Astrocyte (in vitro differentiated cells and primary cell): ENCODE measurements at regions not wholly inside any gene's neighbourhood (a gene's known extent, or its start where the extent isn't known, plus 50 kb on each side); places are given as distances from the start of the nearest gene placed in this dataset.
A peak's percentile ranks its signal among the peaks of the same experiment; 100 is the strongest.

Experiments
- DNase-seq: peaks from one replicate; pipeline ENCODE4 v3.0.0-alpha.2; 2010; ENCODE audit warnings: low read depth
- FAIRE-seq: peaks from 2 replicates; lab custom pipeline; 2011; peaks lifted over from hg19 to GRCh38; lab: Jason Lieb, UNC
- H2AFZ ChIP-seq: 2 replicates; pipeline ENCODE4 v1.6.0; 2012; ENCODE audit warnings: low read depth, low read length, inconsistent platforms
- H3K27ac ChIP-seq: 2 replicates; pipeline ENCODE4 v1.5.1; 2011; ENCODE audit warnings: low read depth, low read length, inconsistent platforms
- H3K27me3 ChIP-seq: 2 replicates; pipeline ENCODE4 v1.6.0; 2011; ENCODE audit warnings: low read length, inconsistent platforms; ENCODE audit not compliant: insufficient read depth
- H3K36me3 ChIP-seq: 2 replicates; pipeline ENCODE4 v1.5.1; 2011; ENCODE audit warnings: low read length, inconsistent platforms; ENCODE audit not compliant: insufficient read depth
- H3K4me1 ChIP-seq: 2 replicates; pipeline ENCODE4 v1.5.1; 2011; ENCODE audit warnings: low read length, inconsistent platforms; ENCODE audit not compliant: insufficient read depth
- H3K4me2 ChIP-seq: 2 replicates; pipeline ENCODE4 v1.6.0; 2012; ENCODE audit warnings: low read length, inconsistent platforms
- H3K4me3 ChIP-seq: 2 replicates; pipeline ENCODE4 v1.5.1; 2011; ENCODE audit warnings: low read depth, mild to moderate bottlenecking, low read length, inconsistent platforms; ENCODE audit not compliant: insufficient read depth
- H3K79me2 ChIP-seq: 2 replicates; pipeline ENCODE4 v1.6.0; 2012; ENCODE audit warnings: mild to moderate bottlenecking, low read length, inconsistent platforms; ENCODE audit not compliant: insufficient read depth
- H3K9ac ChIP-seq: 2 replicates; pipeline ENCODE4 v1.6.0; 2012; ENCODE audit warnings: mild to moderate bottlenecking, low read length, inconsistent platforms
- H3K9me3 ChIP-seq: 2 replicates; pipeline ENCODE4 v1.5.1; 2012; ENCODE audit warnings: low read depth, mild to moderate bottlenecking, low read length, inconsistent platforms; ENCODE audit not compliant: insufficient read depth
- H4K20me1 ChIP-seq: 2 replicates; pipeline ENCODE4 v1.6.0; 2012; ENCODE audit warnings: low read length, inconsistent platforms; ENCODE audit not compliant: insufficient read depth
- H3K27ac Mint-ChIP-seq: one replicate; pipeline ENCODE4 v1.8.0; 2021; ENCODE audit warnings: mild to moderate bottlenecking, mixed read lengths; ENCODE audit not compliant: unreplicated experiment
- H3K27me3 Mint-ChIP-seq: one replicate; pipeline ENCODE4 v1.8.0; 2021; ENCODE audit warnings: low read depth, mixed read lengths; ENCODE audit not compliant: unreplicated experiment
- H3K36me3 Mint-ChIP-seq: one replicate; pipeline ENCODE4 v1.8.0; 2021; ENCODE audit warnings: low read depth, mixed read lengths; ENCODE audit not compliant: unreplicated experiment
- H3K4me1 Mint-ChIP-seq: one replicate; pipeline ENCODE4 v1.8.0; 2021; ENCODE audit warnings: low read depth, mixed read lengths; ENCODE audit not compliant: unreplicated experiment
- H3K4me3 Mint-ChIP-seq: one replicate; pipeline ENCODE4 v1.8.0; 2021; ENCODE audit warnings: mild to moderate bottlenecking, moderate library complexity, mixed read lengths; ENCODE audit not compliant: unreplicated experiment
- H3K9me3 Mint-ChIP-seq: one replicate; pipeline ENCODE4 v1.8.0; 2021; ENCODE audit warnings: mild to moderate bottlenecking, mixed read lengths; ENCODE audit not compliant: unreplicated experiment
- EZH2 ChIP-seq: IDR thresholded peaks from 2 replicates; pipeline ENCODE4 v1.6.1; 2012; ENCODE audit warnings: mild to moderate bottlenecking, low read length, inconsistent platforms; ENCODE audit not compliant: insufficient read depth
- TF ChIP-seq, protein P1 (sequence below): IDR thresholded peaks from 2 replicates; pipeline ENCODE4 v1.5.1; 2011; ENCODE audit warnings: low read depth, mild to moderate bottlenecking, inconsistent platforms, low read length, moderate library complexity; ENCODE audit not compliant: insufficient read depth

DNA sequence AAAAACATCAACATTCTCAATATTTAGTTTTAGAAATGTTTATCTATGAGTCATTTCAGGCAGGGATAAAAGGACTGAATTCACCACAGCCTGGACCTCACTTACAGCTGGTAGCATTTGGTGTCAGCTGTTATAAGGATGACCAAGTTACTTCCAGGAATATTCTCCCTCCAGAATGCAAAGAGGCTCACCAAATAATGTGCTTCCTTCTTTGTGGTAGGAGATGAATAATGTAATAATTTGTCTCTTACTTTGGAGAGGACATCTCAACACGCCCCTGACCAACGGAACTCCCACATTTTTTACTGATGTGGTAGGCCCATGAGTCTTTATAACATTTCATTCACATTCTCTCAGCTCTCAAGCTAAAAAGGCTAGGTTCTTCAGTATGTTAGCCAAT lies 825.9 kb upstream of the GRAMD2B start:
- peak; percentile 92 for DNase-seq
- Histone ChIP-seq H3K9ac (no peak overlapping the region), H3K4me2 (no peak overlapping the region)

DNA sequence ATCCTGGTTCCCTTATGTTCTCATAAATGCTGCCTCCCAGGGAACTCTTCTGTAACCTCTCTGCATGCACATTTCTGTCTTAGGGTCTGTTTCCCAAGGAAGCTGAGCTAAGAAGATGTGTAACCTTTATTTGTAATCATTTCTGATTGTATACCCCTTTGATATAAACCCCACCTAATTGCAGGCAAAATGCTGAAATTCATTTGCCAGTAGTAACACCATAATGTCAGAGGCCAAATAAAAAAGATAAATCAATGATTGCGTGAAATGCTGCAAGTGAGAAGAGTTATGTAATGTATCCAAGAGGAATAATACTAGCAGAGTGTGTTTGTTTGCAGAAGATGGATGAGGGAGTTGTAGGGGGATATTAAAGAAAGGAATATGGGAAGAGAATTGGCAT lies 822.6 kb upstream of the GRAMD2B start:
- Mint-ChIP-seq H3K27ac (no peak overlapping the region), H3K9me3 (no peaks in the 10 kb centered on the region), H3K4me1 (peaks cover 18% of the 10 kb centered on the region), H3K36me3 (no peaks in the 10 kb centered on the region), H3K27me3 (no peaks in the 10 kb centered on the region), H3K4me3 (no peak overlapping the region)
- Histone ChIP-seq H3K36me3 (no peaks in the 10 kb centered on the region), H2AFZ (no peak overlapping the region), H3K27me3 (no peaks in the 10 kb centered on the region), H3K9me3 (no peaks in the 10 kb centered on the region), H4K20me1 (no peaks in the 10 kb centered on the region), H3K27ac (no peak overlapping the region), H3K4me3 (no peak overlapping the region), H3K4me2 (no peak overlapping the region), H3K9ac (no peak overlapping the region), H3K79me2 (no peaks in the 10 kb centered on the region), H3K4me1 (peaks cover 6% of the 10 kb centered on the region)
- TF ChIP-seq, protein P1, sequence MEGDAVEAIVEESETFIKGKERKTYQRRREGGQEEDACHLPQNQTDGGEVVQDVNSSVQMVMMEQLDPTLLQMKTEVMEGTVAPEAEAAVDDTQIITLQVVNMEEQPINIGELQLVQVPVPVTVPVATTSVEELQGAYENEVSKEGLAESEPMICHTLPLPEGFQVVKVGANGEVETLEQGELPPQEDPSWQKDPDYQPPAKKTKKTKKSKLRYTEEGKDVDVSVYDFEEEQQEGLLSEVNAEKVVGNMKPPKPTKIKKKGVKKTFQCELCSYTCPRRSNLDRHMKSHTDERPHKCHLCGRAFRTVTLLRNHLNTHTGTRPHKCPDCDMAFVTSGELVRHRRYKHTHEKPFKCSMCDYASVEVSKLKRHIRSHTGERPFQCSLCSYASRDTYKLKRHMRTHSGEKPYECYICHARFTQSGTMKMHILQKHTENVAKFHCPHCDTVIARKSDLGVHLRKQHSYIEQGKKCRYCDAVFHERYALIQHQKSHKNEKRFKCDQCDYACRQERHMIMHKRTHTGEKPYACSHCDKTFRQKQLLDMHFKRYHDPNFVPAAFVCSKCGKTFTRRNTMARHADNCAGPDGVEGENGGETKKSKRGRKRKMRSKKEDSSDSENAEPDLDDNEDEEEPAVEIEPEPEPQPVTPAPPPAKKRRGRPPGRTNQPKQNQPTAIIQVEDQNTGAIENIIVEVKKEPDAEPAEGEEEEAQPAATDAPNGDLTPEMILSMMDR: no peak
- TF ChIP-seq EZH2: no peak
- DNase-seq: no peak
- FAIRE-seq: no peak

More for the DNA sequence above, 825.9 kb upstream of the GRAMD2B start:
- no peaks in the 10 kb centered on the region for H3K36me3 Mint-ChIP-seq
- no peak overlapping the region for H3K4me3 Mint-ChIP-seq
- H3K27ac ChIP-seq: no peak overlapping the region
- no peaks in the 10 kb centered on the region for H3K27me3 Mint-ChIP-seq
- no peak for TF ChIP-seq EZH2
- no peak for FAIRE-seq
- H3K36me3 ChIP-seq: no peaks in the 10 kb centered on the region
- peak overlapping the region; percentile 82 for H3K27ac Mint-ChIP-seq
- H4K20me1 ChIP-seq: no peaks in the 10 kb centered on the region
- peaks cover 20% of the 10 kb centered on the region for H3K4me1 Mint-ChIP-seq
- no peak overlapping the region for H2AFZ ChIP-seq
- no peaks in the 10 kb centered on the region for H3K9me3 ChIP-seq
- H3K4me1 ChIP-seq: peaks cover 6% of the 10 kb centered on the region
- H3K27me3 ChIP-seq: no peaks in the 10 kb centered on the region
- H3K9me3 Mint-ChIP-seq: no peaks in the 10 kb centered on the region
- H3K4me3 ChIP-seq: no peak overlapping the region
- H3K79me2 ChIP-seq: no peaks in the 10 kb centered on the region

DNA sequence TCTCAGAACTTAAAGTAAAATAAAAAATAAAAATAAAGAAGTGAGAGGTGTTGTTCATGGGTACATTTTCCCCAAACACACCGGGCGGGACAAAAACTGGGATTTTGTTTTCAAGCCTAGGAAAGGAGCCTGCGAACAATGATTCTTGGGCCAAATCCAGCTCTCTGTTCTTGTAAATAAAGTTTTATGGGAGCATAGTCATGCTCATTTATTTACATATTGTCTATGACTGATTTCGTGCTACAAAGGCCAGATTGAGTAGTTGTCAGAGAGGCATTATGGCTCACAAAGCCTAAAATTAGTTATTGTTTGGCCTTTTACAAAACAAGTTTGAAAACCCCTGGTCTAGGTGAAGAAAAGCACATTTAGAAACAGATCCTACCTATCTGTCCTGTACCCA lies 821.0 kb upstream of the GRAMD2B start:
- H4K20me1 ChIP-seq: no peaks in the 10 kb centered on the region
- no peak for FAIRE-seq

More for the DNA sequence above, 821.0 kb upstream of the GRAMD2B start:
- no peak overlapping the region for H3K4me3 Mint-ChIP-seq
- no peak overlapping the region for H2AFZ ChIP-seq
- no peak overlapping the region for H3K4me2 ChIP-seq
- H3K79me2 ChIP-seq: no peaks in the 10 kb centered on the region
- H3K9me3 ChIP-seq: no peaks in the 10 kb centered on the region
- H3K4me3 ChIP-seq: no peak overlapping the region
- H3K4me1 ChIP-seq: peaks cover 9% of the 10 kb centered on the region
- H3K4me1 Mint-ChIP-seq: peaks cover 15% of the 10 kb centered on the region
- no peaks in the 10 kb centered on the region for H3K36me3 Mint-ChIP-seq
- H3K27me3 Mint-ChIP-seq: no peaks in the 10 kb centered on the region
- TF ChIP-seq, protein P1: no peak
- no peaks in the 10 kb centered on the region for H3K27me3 ChIP-seq
- no peak overlapping the region for H3K27ac ChIP-seq
- H3K27ac Mint-ChIP-seq: no peak overlapping the region
- DNase-seq: no peak
- H3K9ac ChIP-seq: no peak overlapping the region
- H3K36me3 ChIP-seq: no peaks in the 10 kb centered on the region
- H3K9me3 Mint-ChIP-seq: no peaks in the 10 kb centered on the region
